GM12878 (cell line): ENCODE measurements at regions not wholly inside any gene's neighbourhood (a gene's known extent, or its start where the extent isn't known, plus 50 kb on each side); places are given as distances from the start of the nearest gene placed in this dataset.

Experiments
- ATAC-seq: fragments of 200-7000 bp; cut with Tn5 transposase; 3 replicates; pipeline ENCODE4 v1.9.1; 2020; ENCODE audit warnings: mild to moderate bottlenecking, moderate library complexity
- BruUV-seq: library from RNA; stranded (reverse); fragments of 400-500 nt; replicated peaks from 2 replicates; lab custom pipeline; 2021; lab: Mats Ljungman, UMichigan
- CTCF ChIA-PET: fragments of 300-600 bp; sonication (Branson Sonifier 250); formaldehyde crosslinking; extraction: SDS; loops from one replicate; lab custom pipeline; 2021; ENCODE audit warnings: inconsistent platforms; lab: Yijun Ruan, JAX
- POLR2A ChIA-PET: fragments of 350-600 bp; formaldehyde crosslinking; extraction: SDS; loops from one replicate; lab custom pipeline; 2021; ENCODE audit warnings: inconsistent platforms; lab: Charles Lee
- RAD21 ChIA-PET: fragments of 300-600 bp; sonication (Branson Sonifier 250); formaldehyde crosslinking; loops from one replicate; lab custom pipeline; 2023; ENCODE audit warnings: antibody characterized with exemption; ENCODE audit not compliant: unreplicated experiment; lab: Charles Lee
- SMC1A ChIA-PET: fragments of 300-600 bp; sonication (Branson Sonifier 250); formaldehyde crosslinking; loops from one replicate; lab custom pipeline; 2023; ENCODE audit not compliant: unreplicated experiment, uncharacterized antibody; lab: Charles Lee
- DNase-seq: peaks from one replicate; pipeline ENCODE4 v3.0.0-alpha.2; 2011; ENCODE audit warnings: low read depth, low spot score
- FAIRE-seq: peaks from 3 replicates; lab custom pipeline; 2011; peaks lifted over from hg19 to GRCh38; lab: Jason Lieb, UNC
- H2AFZ ChIP-seq: 2 replicates; pipeline ENCODE4 v1.6.0; 2011; ENCODE audit warnings: low read depth, low read length, control low read depth; ENCODE audit not compliant: control insufficient read depth
- H3K27ac ChIP-seq: 2 replicates; pipeline ENCODE4 v1.5.1; 2011; ENCODE audit warnings: control low read depth; ENCODE audit not compliant: control insufficient read depth, insufficient read depth
- H3K27me3 ChIP-seq, 2 experiments: replicated peaks in 1 of 2; 2 replicates each; pipeline versions ENCODE4 v1.6.0 to v1.6.1; 2011; ENCODE audit warnings: low read length in 1 of 2; ENCODE audit not compliant: control insufficient read depth in 2 of 2, insufficient read depth in 2 of 2
- H3K36me3 ChIP-seq, 2 experiments: 2 replicates each; pipeline ENCODE4 v1.5.1; 2011; ENCODE audit warnings: low read length in 1 of 2; ENCODE audit not compliant: control insufficient read depth in 2 of 2, insufficient read depth in 2 of 2
- H3K4me1 ChIP-seq: 2 replicates; pipeline ENCODE4 v1.6.1; 2011; ENCODE audit warnings: mild to moderate bottlenecking, low read length, moderate library complexity, mixed read lengths; ENCODE audit not compliant: control insufficient read depth, insufficient read depth
- H3K4me2 ChIP-seq: 2 replicates; pipeline ENCODE4 v1.6.0; 2011; ENCODE audit warnings: control low read depth; ENCODE audit not compliant: control insufficient read depth, insufficient read depth
- H3K4me3 ChIP-seq: fragments of 200-600 bp; sonication (generic); 2 replicates; pipeline ENCODE4 v1.5.1; 2016
- H3K79me2 ChIP-seq: 2 replicates; pipeline ENCODE4 v1.6.0; 2011; ENCODE audit warnings: low read length; ENCODE audit not compliant: control insufficient read depth, insufficient read depth
- H3K9ac ChIP-seq: 2 replicates; pipeline ENCODE4 v1.8.0; 2011; ENCODE audit warnings: low read length, control low read depth, mixed read lengths; ENCODE audit not compliant: control insufficient read depth, insufficient read depth
- H3K9me3 ChIP-seq: replicated peaks from 3 replicates; pipeline ENCODE4 v1.5.1; 2011; ENCODE audit warnings: mild to moderate bottlenecking, low read length; ENCODE audit not compliant: control insufficient read depth, insufficient read depth
- H4K20me1 ChIP-seq: 2 replicates; pipeline ENCODE4 v1.6.0; 2011; ENCODE audit not compliant: control insufficient read depth, insufficient read depth
- EP300 ChIP-seq, 2 experiments: fragments of 150-350 bp in 1 of 2; IDR thresholded peaks; 2 replicates each; pipeline ENCODE4 v1.6.1; 2011 to 2012; ENCODE audit warnings: low read depth in 2 of 2, low read length in 2 of 2, borderline replicate concordance in 1 of 2, improper control_type of control experiment in 1 of 2, inconsistent platforms in 1 of 2; ENCODE audit not compliant: control insufficient read depth in 1 of 2
- KDM1A ChIP-seq: fragments of 200-600 bp; sonication (generic); IDR thresholded peaks from 2 replicates; pipeline ENCODE4 v1.6.1; 2016; ENCODE audit warnings: borderline replicate concordance
- TCF7 ChIP-seq: IDR thresholded peaks from 2 replicates; pipeline ENCODE4 v1.6.1; 2014; ENCODE audit warnings: antibody characterized with exemption, borderline replicate concordance
- ZNF24 ChIP-seq: fragments of 450-650 bp; IDR thresholded peaks from 2 replicates; pipeline ENCODE4 v1.6.1; 2017; ENCODE audit warnings: antibody characterized with exemption, mild to moderate bottlenecking
- WGBS: methylation state at CpG from one replicate; pipeline ENCODE4 v1.1.6; 2016; ENCODE audit warnings: low lambda C conversion rate; ENCODE audit not compliant: insufficient replicate concordance, insufficient coverage; ENCODE audit errors: missing lambda C conversion rate; 5-methylcytosine and 5-hydroxymethylcytosine counted together
- in situ Hi-C: fragments of 300-500 bp; cut with MboI; formaldehyde crosslinking; loops from 9 replicates; pipeline ENCODE4 v1.14.3; 2018; ENCODE audit warnings: mixed read lengths
- intact Hi-C: fragments of 100-400 bp; cut with micrococcal nuclease; formaldehyde crosslinking; loops from one replicate; pipeline ENCODE4 v1.14.2; 2022; ENCODE audit not compliant: unreplicated experiment
- TF ChIP-seq, protein P1 (sequence below): fragments of 450-650 bp; IDR thresholded peaks from 2 replicates; pipeline ENCODE4 v1.6.1; 2016; ENCODE audit warnings: mild to moderate bottlenecking
- TF ChIP-seq, protein P2 (sequence below): IDR thresholded peaks from 2 replicates; pipeline ENCODE4 v1.6.1; 2011; ENCODE audit warnings: mild to moderate bottlenecking, low read depth, low read length, moderate library complexity; ENCODE audit not compliant: insufficient replicate concordance

DNA sequence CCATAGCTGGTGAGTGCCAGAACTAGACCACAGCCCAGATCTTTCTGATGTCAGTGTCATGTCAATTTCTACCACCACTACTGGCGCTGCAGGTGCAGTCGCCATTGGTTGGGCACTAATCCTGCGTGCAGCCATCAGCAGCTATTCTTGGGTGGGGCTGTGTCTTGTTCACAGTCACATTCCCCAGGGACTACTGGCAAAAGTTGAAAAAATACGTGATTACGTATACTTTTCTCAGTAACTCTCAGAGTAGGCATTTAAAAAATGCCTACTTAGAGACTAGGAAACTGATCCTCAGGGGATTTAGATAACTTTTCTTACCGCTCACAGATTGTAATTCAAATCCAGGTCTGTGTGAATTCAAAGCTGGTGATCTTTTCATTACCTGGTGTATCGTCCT, 127.7 kb downstream of the ADAMTS15 start (continued):
- no peak for TF ChIP-seq EP300 (IDR thresholded peaks at IDR 0.05; ENCODE audit: borderline replicate concordance in 1 of 2, control insufficient read depth in 1 of 2, low read depth in 2 of 2, low read length in 2 of 2)
- TF ChIP-seq, protein P1, sequence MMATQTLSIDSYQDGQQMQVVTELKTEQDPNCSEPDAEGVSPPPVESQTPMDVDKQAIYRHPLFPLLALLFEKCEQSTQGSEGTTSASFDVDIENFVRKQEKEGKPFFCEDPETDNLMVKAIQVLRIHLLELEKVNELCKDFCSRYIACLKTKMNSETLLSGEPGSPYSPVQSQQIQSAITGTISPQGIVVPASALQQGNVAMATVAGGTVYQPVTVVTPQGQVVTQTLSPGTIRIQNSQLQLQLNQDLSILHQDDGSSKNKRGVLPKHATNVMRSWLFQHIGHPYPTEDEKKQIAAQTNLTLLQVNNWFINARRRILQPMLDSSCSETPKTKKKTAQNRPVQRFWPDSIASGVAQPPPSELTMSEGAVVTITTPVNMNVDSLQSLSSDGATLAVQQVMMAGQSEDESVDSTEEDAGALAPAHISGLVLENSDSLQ, result no peak

DNA sequence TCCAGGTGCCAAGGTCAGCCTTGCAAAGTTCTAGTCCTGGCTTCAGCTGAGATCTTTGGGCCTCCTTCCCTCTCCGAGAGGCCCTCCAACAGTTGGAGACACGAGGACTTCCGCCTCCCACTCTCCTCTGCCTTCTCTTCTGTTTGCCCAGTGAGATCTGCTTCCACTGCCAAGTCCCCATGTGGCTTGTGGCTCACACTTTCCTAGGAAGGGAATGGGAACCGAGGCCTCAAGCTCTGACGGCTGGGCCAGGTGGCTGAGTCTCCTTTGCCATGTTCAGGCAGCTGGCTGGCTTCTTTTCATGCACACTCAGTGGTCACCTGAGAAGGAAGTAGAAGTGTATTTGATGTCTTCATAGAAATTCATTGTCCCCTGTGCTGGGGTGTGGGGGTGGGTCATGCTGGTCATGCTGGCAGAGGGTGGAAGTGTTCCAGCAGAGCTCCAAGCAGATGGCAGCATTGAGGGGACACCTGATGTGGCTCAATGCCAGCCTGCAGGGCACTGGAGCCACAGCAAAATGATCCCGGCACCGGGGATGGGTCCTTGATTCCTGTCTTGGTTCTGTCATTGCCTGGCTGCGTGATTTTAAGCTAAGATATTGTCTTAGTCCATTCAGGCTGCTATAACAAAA, 130.4 kb downstream of the ADAMTS15 start:
- peaks cover 0 to 1% of the 10 kb centered on the region in 2 experiments; a peak in 3 of 4 replicates for H3K27me3 ChIP-seq
- no peaks in the 10 kb centered on the region for H3K4me1 ChIP-seq
- ATAC-seq (no peak), DNase-seq (no peak), FAIRE-seq (no peak)
- no peak overlapping the region for H2AFZ ChIP-seq
- SMC1A ChIA-PET, result no interaction called here
- H4K20me1 ChIP-seq, result no peaks in the 10 kb centered on the region
- CTCF ChIA-PET, result interaction anchor here (1.1 kb wide), 1 partner anchor 283 kb away, joined by 3 read pairs; no protein-coding TSS in a partner anchor
- H3K36me3 ChIP-seq, result no peaks in the 10 kb centered on the region
- no peak overlapping the region for H3K4me3 ChIP-seq
- 26% methylated on average over 8 of the region's 8 CpGs for WGBS
- no peaks in the 10 kb centered on the region for H3K9me3 ChIP-seq
- no TSS peak for BruUV-seq
- RAD21 ChIA-PET, result no interaction called here
- no peak overlapping the region for H3K9ac ChIP-seq
- H3K27ac ChIP-seq, result no peak overlapping the region
- H3K79me2 ChIP-seq, result no peaks in the 10 kb centered on the region
- in situ Hi-C loops (no loop called here), intact Hi-C loops (no loop called here)
- TF ChIP-seq TCF7, result no peak
- TF ChIP-seq, protein P2, sequence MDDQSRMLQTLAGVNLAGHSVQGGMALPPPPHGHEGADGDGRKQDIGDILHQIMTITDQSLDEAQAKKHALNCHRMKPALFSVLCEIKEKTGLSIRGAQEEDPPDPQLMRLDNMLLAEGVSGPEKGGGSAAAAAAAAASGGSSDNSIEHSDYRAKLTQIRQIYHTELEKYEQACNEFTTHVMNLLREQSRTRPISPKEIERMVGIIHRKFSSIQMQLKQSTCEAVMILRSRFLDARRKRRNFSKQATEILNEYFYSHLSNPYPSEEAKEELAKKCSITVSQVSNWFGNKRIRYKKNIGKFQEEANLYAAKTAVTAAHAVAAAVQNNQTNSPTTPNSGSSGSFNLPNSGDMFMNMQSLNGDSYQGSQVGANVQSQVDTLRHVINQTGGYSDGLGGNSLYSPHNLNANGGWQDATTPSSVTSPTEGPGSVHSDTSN, result no peak
- no peak for TF ChIP-seq KDM1A
- TF ChIP-seq ZNF24, result no peak
- POLR2A ChIA-PET, result no interaction called here
- no peak overlapping the region for H3K4me2 ChIP-seq
